HL-60 (cell line): ENCODE measurements at regions not wholly inside any gene's neighbourhood (a gene's known extent, or its start where the extent isn't known, plus 50 kb on each side); places are given as distances from the start of the nearest gene placed in this dataset.

Source experiments
- DNase-seq, 2 experiments: peaks; one replicate each; pipeline ENCODE4 v3.0.0-alpha.2; 2010 to 2020; ENCODE audit warnings: low read depth in 1 of 2, low spot score in 1 of 2
- H3K27ac ChIP-seq: fragments of 250-450 bp; sonication (Bioruptor Pico); replicated peaks from 2 replicates; pipeline ENCODE4 v1.5.1; 2020; ENCODE audit warnings: mild to moderate bottlenecking, moderate library complexity
- H3K27me3 ChIP-seq: fragments of 250-450 bp; sonication (Bioruptor Pico); 2 replicates; pipeline ENCODE4 v1.5.1; 2021; ENCODE audit warnings: mild to moderate bottlenecking, moderate library complexity; ENCODE audit not compliant: insufficient read depth, poor library complexity, severe bottlenecking
- H3K4me3 ChIP-seq: replicated peaks from 2 replicates; pipeline ENCODE4 v1.5.1; 2011; ENCODE audit warnings: mild to moderate bottlenecking, control low read depth, low read length; ENCODE audit not compliant: insufficient read depth
- GABPA ChIP-seq: IDR thresholded peaks from 2 replicates; pipeline ENCODE4 v1.6.1; 2012; ENCODE audit warnings: low read depth
- POLR2AphosphoS5 ChIP-seq: IDR thresholded peaks from 2 replicates; pipeline ENCODE4 v1.6.1; 2012; ENCODE audit warnings: low read depth
- REST ChIP-seq: IDR thresholded peaks from 2 replicates; pipeline ENCODE4 v1.6.1; 2012; ENCODE audit warnings: low read depth; ENCODE audit not compliant: insufficient replicate concordance
- SPI1 ChIP-seq: IDR thresholded peaks from 2 replicates; pipeline ENCODE4 v1.6.1; 2012; ENCODE audit warnings: low read depth, mild to moderate bottlenecking, borderline replicate concordance
- TF ChIP-seq, protein P1 (sequence below): IDR thresholded peaks from one replicate; pipeline ENCODE4 v1.5.1; 2011; ENCODE audit warnings: low read length, control low read depth, inconsistent platforms; ENCODE audit not compliant: insufficient read depth

DNA sequence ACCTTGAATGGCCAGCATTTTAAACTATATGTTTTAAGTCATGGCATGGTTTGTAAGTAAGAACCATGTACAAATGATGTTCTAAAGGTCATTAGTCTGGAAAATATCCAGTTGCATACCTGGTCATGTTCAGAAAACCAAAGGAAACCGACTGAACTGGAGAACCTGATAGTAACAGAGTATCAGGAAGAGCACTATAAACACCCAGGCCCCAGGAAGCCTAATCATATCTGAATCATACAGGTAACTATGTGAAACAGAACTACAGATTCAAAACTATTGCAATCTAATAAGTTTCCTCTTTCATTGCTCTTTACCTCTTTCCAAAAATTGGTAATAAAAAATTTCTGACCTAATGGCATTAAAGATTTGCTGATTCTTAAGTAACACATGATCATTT lies 500.3 kb downstream of the ARHGEF28 start:
- TF ChIP-seq, protein P1, sequence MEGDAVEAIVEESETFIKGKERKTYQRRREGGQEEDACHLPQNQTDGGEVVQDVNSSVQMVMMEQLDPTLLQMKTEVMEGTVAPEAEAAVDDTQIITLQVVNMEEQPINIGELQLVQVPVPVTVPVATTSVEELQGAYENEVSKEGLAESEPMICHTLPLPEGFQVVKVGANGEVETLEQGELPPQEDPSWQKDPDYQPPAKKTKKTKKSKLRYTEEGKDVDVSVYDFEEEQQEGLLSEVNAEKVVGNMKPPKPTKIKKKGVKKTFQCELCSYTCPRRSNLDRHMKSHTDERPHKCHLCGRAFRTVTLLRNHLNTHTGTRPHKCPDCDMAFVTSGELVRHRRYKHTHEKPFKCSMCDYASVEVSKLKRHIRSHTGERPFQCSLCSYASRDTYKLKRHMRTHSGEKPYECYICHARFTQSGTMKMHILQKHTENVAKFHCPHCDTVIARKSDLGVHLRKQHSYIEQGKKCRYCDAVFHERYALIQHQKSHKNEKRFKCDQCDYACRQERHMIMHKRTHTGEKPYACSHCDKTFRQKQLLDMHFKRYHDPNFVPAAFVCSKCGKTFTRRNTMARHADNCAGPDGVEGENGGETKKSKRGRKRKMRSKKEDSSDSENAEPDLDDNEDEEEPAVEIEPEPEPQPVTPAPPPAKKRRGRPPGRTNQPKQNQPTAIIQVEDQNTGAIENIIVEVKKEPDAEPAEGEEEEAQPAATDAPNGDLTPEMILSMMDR = no peak
- TF ChIP-seq REST (no peak), POLR2AphosphoS5 (no peak), GABPA (no peak), SPI1 (no peak)
- Histone ChIP-seq H3K27me3 (no peaks in the 10 kb centered on the region), H3K4me3 (no peak overlapping the region), H3K27ac (no peak overlapping the region)
- no peak for DNase-seq

GRCh38 chr5:74124826-74125225 lies 498.8 kb downstream of the ARHGEF28 start:
- DNase-seq = no peak
- H3K4me3 ChIP-seq = no peak overlapping the region
- H3K27ac ChIP-seq = no peak overlapping the region
- TF ChIP-seq, protein P1 = no peak
- no peak for TF ChIP-seq POLR2AphosphoS5
- no peak for TF ChIP-seq SPI1
- no peak for TF ChIP-seq REST
- TF ChIP-seq GABPA = no peak
- H3K27me3 ChIP-seq = no peaks in the 10 kb centered on the region

GRCh38 chr5:74123929-74124328 lies 497.9 kb downstream of the ARHGEF28 start:
- TF ChIP-seq GABPA (no peak), SPI1 (no peak), REST (no peak), POLR2AphosphoS5 (no peak)
- TF ChIP-seq, protein P1 = no peak
- Histone ChIP-seq H3K4me3 (no peak overlapping the region), H3K27me3 (no peaks in the 10 kb centered on the region), H3K27ac (no peak overlapping the region)
- no peak for DNase-seq
